Endothelial cell of umbilical vein (primary cell): ENCODE measurements at regions not wholly inside any gene's neighbourhood (a gene's known extent, or its start where the extent isn't known, plus 50 kb on each side); places are given as distances from the start of the nearest gene placed in this dataset.

Source experiments
- BruUV-seq: library from RNA; stranded (reverse); fragments of 400-500 nt; replicated peaks from 2 replicates; lab custom pipeline; 2021; lab: Mats Ljungman, UMichigan
- CTCF ChIA-PET: fragments of 300-600, 350-600 bp; sonication (Branson Sonifier 250); formaldehyde crosslinking; loops from one replicate; lab custom pipeline; 2021; ENCODE audit warnings: antibody characterized with exemption, inconsistent platforms; lab: Charles Lee
- POLR2A ChIA-PET: fragments of 300-600, 350-600 bp; sonication (Branson Sonifier 250); formaldehyde crosslinking; loops from one replicate; lab custom pipeline; 2021; ENCODE audit warnings: antibody characterized with exemption, inconsistent platforms; lab: Charles Lee
- DNase-seq: peaks from one replicate; pipeline ENCODE4 v3.0.0-alpha.2; 2011; ENCODE audit warnings: low read depth, low spot score
- FAIRE-seq: peaks from 2 replicates; lab custom pipeline; 2011; peaks lifted over from hg19 to GRCh38; lab: Jason Lieb, UNC
- H2AFZ ChIP-seq: 2 replicates; pipeline ENCODE4 v1.6.0; 2012; ENCODE audit warnings: low read depth, low read length, control low read depth, inconsistent platforms
- H3K27ac ChIP-seq: 2 replicates; pipeline ENCODE4 v1.5.1; 2011; ENCODE audit warnings: low read depth, mild to moderate bottlenecking, control low read depth, low read length, moderate library complexity; ENCODE audit not compliant: insufficient read depth
- H3K27me3 ChIP-seq, 2 experiments: 2 replicates each; pipeline versions ENCODE4 v1.6.0 to v1.6.1; 2011; ENCODE audit warnings: low read length in 2 of 2, mixed read lengths in 1 of 2; ENCODE audit not compliant: control insufficient read depth in 2 of 2, insufficient read depth in 2 of 2
- H3K36me3 ChIP-seq, 2 experiments: 2 replicates in 1 of 2; 3 replicates in 1 of 2; pipeline ENCODE4 v1.5.1; 2011; ENCODE audit warnings: low read length in 2 of 2, mild to moderate bottlenecking in 1 of 2, moderate library complexity in 1 of 2; ENCODE audit not compliant: control insufficient read depth in 2 of 2, insufficient read depth in 2 of 2; ENCODE audit errors: extremely low read depth in 1 of 2
- H3K4me1 ChIP-seq: 3 replicates; pipeline ENCODE4 v1.5.1; 2011; ENCODE audit warnings: mild to moderate bottlenecking, low read length; ENCODE audit not compliant: control insufficient read depth, insufficient read depth; ENCODE audit errors: extremely low read depth
- H3K4me2 ChIP-seq: 2 replicates; pipeline ENCODE4 v1.6.1; 2011; ENCODE audit warnings: low read length, control low read depth, mixed read lengths; ENCODE audit not compliant: insufficient read depth
- H3K4me3 ChIP-seq, 3 experiments: fragments of 200-600 bp in 1 of 3; sonication (generic), shearing (Covaris generic) in 1 of 3; replicated peaks in 1 of 3; 2 replicates each; pipeline ENCODE4 v1.5.1; 2011 to 2016; ENCODE audit warnings: control low read depth in 3 of 3, low read length in 3 of 3, mild to moderate bottlenecking in 2 of 3, inconsistent platforms in 1 of 3, low read depth in 1 of 3, moderate library complexity in 1 of 3; ENCODE audit not compliant: insufficient read depth in 1 of 3
- H3K79me2 ChIP-seq: 2 replicates; pipeline ENCODE4 v1.6.0; 2012; ENCODE audit warnings: low read length, inconsistent platforms; ENCODE audit not compliant: control insufficient read depth, insufficient read depth
- H3K9ac ChIP-seq: replicated peaks from 2 replicates; pipeline ENCODE3; 2011; ENCODE audit warnings: low read length, control low read depth; ENCODE audit not compliant: insufficient read depth; ENCODE audit errors: extremely low read depth
- H3K9me1 ChIP-seq: replicated peaks from 3 replicates; pipeline ENCODE4 v1.6.0; 2011; ENCODE audit warnings: mild to moderate bottlenecking, low read length; ENCODE audit not compliant: control insufficient read depth, insufficient read depth; ENCODE audit errors: extremely low read depth
- H3K9me3 ChIP-seq: replicated peaks from 2 replicates; pipeline ENCODE4 v1.5.1; 2012; ENCODE audit warnings: low read length, inconsistent platforms; ENCODE audit not compliant: control insufficient read depth, insufficient read depth
- H4K20me1 ChIP-seq: replicated peaks from 2 replicates; pipeline ENCODE3; 2011; ENCODE audit warnings: mild to moderate bottlenecking, low read length; ENCODE audit not compliant: control insufficient read depth, insufficient read depth; ENCODE audit errors: extremely low read depth
- EZH2 ChIP-seq: IDR thresholded peaks from 2 replicates; pipeline ENCODE4 v1.6.1; 2012; ENCODE audit warnings: borderline replicate concordance, low read depth, mild to moderate bottlenecking, moderate library complexity, low read length, inconsistent platforms; ENCODE audit not compliant: severe bottlenecking
- FOS ChIP-seq: IDR thresholded peaks from 2 replicates; pipeline ENCODE4 v1.6.1; 2011; ENCODE audit warnings: mild to moderate bottlenecking, low read length, moderate library complexity, borderline replicate concordance; ENCODE audit not compliant: insufficient read depth
- GATA2 ChIP-seq: IDR thresholded peaks from 2 replicates; pipeline ENCODE4 v1.7.0; 2011; ENCODE audit warnings: low read depth, mild to moderate bottlenecking, moderate library complexity, mixed read lengths, low read length; ENCODE audit not compliant: insufficient read length, insufficient read depth
- JUN ChIP-seq: IDR thresholded peaks from 2 replicates; pipeline ENCODE4 v1.6.1; 2011; ENCODE audit warnings: borderline replicate concordance, low read depth; ENCODE audit not compliant: insufficient read length, insufficient read depth
- MYC ChIP-seq: IDR thresholded peaks from one replicate; pipeline ENCODE4 v1.6.1; 2011; ENCODE audit warnings: mild to moderate bottlenecking, low read depth, low read length
- POLR2A ChIP-seq: IDR thresholded peaks from 2 replicates; pipeline ENCODE4 v1.6.1; 2012; ENCODE audit warnings: low read depth, mild to moderate bottlenecking, control low read depth, low read length
- POLR2AphosphoS5 ChIP-seq: IDR thresholded peaks from 2 replicates; pipeline ENCODE4 v1.6.1; 2012; ENCODE audit warnings: low read depth, mild to moderate bottlenecking, control low read depth, low read length, moderate library complexity; ENCODE audit not compliant: insufficient read depth
- dilution Hi-C: fragments of 300-500 bp; cut with MboI; formaldehyde crosslinking; loops from one replicate; pipeline ENCODE4 v1.15.0; 2019; ENCODE audit warnings: low sequenced_read_pairs; ENCODE audit not compliant: extremely low pct_ligation_motif_present
- intact Hi-C: fragments of 100-400 bp; cut with micrococcal nuclease; formaldehyde crosslinking; loops from one replicate; pipeline ENCODE4 v1.10.0; 2022
- TF ChIP-seq, protein P1 (sequence below), 2 donors: IDR thresholded peaks; 1 replicate in 1 of 2; 2 replicates in 1 of 2; pipeline ENCODE4 v1.5.1; 2011; ENCODE audit warnings: low read length in 2 of 2, mild to moderate bottlenecking in 2 of 2, moderate library complexity in 2 of 2, control low read depth in 1 of 2, inconsistent platforms in 1 of 2, low read depth in 1 of 2; ENCODE audit not compliant: insufficient read depth in 1 of 2; ENCODE audit errors: extremely low read depth in 1 of 2
- TF ChIP-seq, protein P2 (sequence below): IDR thresholded peaks from 2 replicates; pipeline ENCODE4 v1.6.1; 2011; ENCODE audit not compliant: insufficient read depth, insufficient read length

DNA sequence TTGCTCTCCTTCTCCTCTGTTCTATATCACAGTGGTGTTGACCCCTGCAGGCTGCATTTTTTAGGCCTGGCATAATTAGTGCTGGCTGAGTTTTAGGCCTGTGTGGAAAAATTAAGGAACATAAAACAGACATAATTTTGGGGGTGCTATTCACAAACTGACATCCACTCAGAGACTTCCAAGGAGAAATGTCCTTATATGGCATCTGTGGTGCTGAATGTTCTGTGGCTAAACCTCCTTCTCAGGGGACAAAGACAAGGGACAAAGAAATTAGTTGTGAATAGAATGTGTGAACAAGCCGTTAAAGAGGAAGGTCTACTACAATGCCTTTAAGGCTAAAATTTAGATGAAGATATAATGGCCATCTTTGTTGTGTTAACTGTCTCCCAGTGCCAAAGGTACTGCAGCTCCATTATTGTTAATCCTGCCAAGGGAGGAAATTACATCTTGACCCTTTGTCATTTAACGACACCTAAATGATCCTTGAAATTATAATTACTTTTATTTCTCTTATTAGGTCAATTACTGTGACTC lies 870.0 kb upstream of the CHAC2 start:
- Histone ChIP-seq H3K79me2 (no peaks in the 10 kb centered on the region), H3K9ac (no peak overlapping the region), H3K27me3 (no peaks in the 10 kb centered on the region), H3K4me2 (no peak overlapping the region), H3K4me1 (no peaks in the 10 kb centered on the region), H3K9me3 (peaks cover 2% of the 10 kb centered on the region), H3K27ac (no peak overlapping the region), H3K36me3 (no peaks in the 10 kb centered on the region), H4K20me1 (no peaks in the 10 kb centered on the region), H3K9me1 (no peaks in the 10 kb centered on the region), H2AFZ (no peak overlapping the region), H3K4me3 (no peak overlapping the region)
- ChIA-PET POLR2A (no interaction called here), CTCF (no interaction called here)
- intact Hi-C loops: no loop called here
- no peak for DNase-seq
- no peak for FAIRE-seq
- TF ChIP-seq EZH2 (no peak), MYC (no peak)
- TF ChIP-seq, protein P1, sequence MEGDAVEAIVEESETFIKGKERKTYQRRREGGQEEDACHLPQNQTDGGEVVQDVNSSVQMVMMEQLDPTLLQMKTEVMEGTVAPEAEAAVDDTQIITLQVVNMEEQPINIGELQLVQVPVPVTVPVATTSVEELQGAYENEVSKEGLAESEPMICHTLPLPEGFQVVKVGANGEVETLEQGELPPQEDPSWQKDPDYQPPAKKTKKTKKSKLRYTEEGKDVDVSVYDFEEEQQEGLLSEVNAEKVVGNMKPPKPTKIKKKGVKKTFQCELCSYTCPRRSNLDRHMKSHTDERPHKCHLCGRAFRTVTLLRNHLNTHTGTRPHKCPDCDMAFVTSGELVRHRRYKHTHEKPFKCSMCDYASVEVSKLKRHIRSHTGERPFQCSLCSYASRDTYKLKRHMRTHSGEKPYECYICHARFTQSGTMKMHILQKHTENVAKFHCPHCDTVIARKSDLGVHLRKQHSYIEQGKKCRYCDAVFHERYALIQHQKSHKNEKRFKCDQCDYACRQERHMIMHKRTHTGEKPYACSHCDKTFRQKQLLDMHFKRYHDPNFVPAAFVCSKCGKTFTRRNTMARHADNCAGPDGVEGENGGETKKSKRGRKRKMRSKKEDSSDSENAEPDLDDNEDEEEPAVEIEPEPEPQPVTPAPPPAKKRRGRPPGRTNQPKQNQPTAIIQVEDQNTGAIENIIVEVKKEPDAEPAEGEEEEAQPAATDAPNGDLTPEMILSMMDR (IDR thresholded peaks at IDR 0.05; ENCODE audit: extremely low read depth in 1 of 2, insufficient read depth in 1 of 2, low read depth in 1 of 2, low read length in 2 of 2): no peak
- BruUV-seq: no TSS peak
- dilution Hi-C loops: no loop called here

DNA sequence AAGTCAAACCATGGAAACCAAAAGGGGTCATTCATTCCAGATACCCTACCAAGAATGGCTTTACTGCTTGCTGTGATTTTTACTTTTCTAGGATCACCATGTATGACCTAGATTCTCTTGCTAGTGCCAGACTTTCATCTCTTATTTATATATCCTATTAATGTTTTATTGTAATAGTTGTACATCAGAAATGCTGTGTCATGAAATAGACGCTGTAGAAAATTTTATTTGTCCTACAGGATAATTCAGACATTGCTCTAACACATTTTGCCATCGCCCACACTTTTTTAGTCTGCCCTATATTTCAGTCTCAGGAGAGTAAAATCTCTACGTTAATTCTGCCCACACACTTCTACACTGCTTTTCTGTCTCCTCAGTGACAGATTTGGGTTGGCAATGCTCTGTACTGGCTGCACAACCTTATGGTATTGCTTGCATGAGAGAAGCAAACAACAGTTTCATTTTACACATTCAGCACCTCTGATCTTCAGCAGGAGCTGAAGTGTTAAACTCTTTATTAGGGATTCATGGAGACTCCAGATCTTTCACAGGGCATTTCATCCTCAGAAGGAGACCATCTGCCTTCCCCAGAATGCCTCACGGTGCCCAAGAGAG lies 871.8 kb upstream of the CHAC2 start:
- no peaks in the 10 kb centered on the region for H3K36me3 ChIP-seq
- TF ChIP-seq, protein P1 (IDR thresholded peaks at IDR 0.05; ENCODE audit: extremely low read depth in 1 of 2, insufficient read depth in 1 of 2, low read depth in 1 of 2, low read length in 2 of 2): no peak
- TF ChIP-seq, protein P2, sequence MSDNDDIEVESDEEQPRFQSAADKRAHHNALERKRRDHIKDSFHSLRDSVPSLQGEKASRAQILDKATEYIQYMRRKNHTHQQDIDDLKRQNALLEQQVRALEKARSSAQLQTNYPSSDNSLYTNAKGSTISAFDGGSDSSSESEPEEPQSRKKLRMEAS: no peak
- TF ChIP-seq JUN (no peak), EZH2 (no peak), POLR2A (no peak), MYC (no peak), FOS (no peak), POLR2AphosphoS5 (no peak), GATA2 (no peak)
- intact Hi-C loops (no loop called here), dilution Hi-C loops (no loop called here)
- no peaks in the 10 kb centered on the region for H4K20me1 ChIP-seq
- CTCF ChIA-PET: no interaction called here
- no peaks in the 10 kb centered on the region for H3K79me2 ChIP-seq
- no TSS peak for BruUV-seq
- H3K4me1 ChIP-seq: no peaks in the 10 kb centered on the region
- POLR2A ChIA-PET: no interaction called here
- H3K27ac ChIP-seq: no peak overlapping the region
- no peak for FAIRE-seq
- H3K4me3 ChIP-seq: no peak overlapping the region
- no peak overlapping the region for H2AFZ ChIP-seq
- peaks cover 2% of the 10 kb centered on the region for H3K9me3 ChIP-seq
- no peak for DNase-seq
- no peak overlapping the region for H3K9ac ChIP-seq
- H3K27me3 ChIP-seq: no peaks in the 10 kb centered on the region
- no peaks in the 10 kb centered on the region for H3K9me1 ChIP-seq
- no peak overlapping the region for H3K4me2 ChIP-seq
